ENCODE measurements at regions not wholly inside any gene's neighbourhood (a gene's known extent, or its start where the extent isn't known, plus 50 kb on each side); places are given as distances from the start of the nearest gene placed in this dataset.

GRCh38 chr6:22667855-22668254 lies 98.5 kb downstream of the HDGFL1 start:
- TF ChIP-seq, protein P1, sequence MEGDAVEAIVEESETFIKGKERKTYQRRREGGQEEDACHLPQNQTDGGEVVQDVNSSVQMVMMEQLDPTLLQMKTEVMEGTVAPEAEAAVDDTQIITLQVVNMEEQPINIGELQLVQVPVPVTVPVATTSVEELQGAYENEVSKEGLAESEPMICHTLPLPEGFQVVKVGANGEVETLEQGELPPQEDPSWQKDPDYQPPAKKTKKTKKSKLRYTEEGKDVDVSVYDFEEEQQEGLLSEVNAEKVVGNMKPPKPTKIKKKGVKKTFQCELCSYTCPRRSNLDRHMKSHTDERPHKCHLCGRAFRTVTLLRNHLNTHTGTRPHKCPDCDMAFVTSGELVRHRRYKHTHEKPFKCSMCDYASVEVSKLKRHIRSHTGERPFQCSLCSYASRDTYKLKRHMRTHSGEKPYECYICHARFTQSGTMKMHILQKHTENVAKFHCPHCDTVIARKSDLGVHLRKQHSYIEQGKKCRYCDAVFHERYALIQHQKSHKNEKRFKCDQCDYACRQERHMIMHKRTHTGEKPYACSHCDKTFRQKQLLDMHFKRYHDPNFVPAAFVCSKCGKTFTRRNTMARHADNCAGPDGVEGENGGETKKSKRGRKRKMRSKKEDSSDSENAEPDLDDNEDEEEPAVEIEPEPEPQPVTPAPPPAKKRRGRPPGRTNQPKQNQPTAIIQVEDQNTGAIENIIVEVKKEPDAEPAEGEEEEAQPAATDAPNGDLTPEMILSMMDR (conservative IDR thresholded peaks at IDR 0.05; ENCODE audit: low read length) = no peak
- no peak for DNase-seq (ENCODE audit: low read depth)
- H3K4me3 ChIP-seq (ENCODE audit: low read length) = no peak overlapping the region

DNA sequence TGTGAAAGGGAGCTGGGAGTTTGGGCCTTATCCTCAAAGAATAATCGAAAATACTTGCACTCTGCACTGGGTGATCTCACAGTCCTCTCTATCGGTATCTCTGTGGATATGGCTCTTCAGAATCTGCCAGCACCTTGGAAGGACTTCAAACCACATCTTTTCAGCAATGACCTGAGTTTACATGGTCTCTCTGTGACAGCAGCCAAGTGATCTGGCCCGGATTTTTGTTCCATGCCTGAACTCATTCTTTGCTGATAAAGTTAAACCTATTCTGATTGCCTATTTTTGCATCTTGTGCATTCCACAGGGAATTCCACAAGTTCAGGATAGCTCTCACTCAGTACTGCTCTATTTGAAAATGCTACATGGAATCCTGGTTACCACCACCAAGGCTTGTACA lies 98.9 kb downstream of the HDGFL1 start:
- no peak overlapping the region for H3K4me3 ChIP-seq (ENCODE audit: low read length)
- TF ChIP-seq, protein P1 (conservative IDR thresholded peaks at IDR 0.05; ENCODE audit: low read length) = no peak
- no peak for DNase-seq (ENCODE audit: low read depth)

DNA sequence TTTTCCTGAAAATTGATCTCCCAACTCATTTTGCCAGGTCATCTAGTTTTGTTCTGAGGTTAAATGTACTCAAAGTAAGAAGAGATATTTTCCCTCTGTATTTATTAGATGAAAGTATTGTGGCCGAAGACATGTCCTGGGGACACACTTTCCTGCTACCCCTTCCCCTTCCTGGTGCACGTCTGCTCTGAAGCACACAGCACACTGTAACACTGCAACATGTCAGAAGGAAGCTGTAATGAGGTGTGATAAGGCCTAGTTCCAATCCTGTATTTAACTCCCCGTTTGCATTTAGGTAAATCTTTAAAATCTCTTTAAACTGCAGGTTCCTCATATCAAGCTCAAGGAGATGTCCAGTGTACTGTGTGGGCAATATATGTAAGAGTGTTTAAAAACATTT lies 99.4 kb downstream of the HDGFL1 start:
- TF ChIP-seq, protein P1 (conservative IDR thresholded peaks at IDR 0.05; ENCODE audit: low read length) = no peak
- DNase-seq (ENCODE audit: low read depth) = no peak
- no peak overlapping the region for H3K4me3 ChIP-seq (ENCODE audit: low read length)

DNA sequence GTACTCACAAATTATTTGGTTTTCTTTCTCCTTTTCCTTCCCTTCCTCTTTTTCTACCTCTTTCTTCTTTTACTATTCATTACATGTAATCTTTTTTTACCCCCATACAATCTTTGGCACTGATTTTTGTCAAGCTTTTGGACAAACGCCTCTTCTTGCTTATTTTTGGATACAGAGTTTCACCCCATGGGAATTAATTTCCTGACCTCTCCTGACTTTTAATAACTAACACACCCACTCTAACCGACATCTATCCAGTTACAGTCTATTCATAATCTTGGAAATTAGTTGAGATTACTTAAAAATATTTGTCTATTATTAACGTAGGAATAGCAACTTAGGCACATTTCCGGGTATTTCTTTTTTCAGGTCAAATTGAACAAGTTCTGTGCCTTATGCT lies 101.2 kb downstream of the HDGFL1 start:
- no peak overlapping the region for H3K4me3 ChIP-seq (ENCODE audit: low read length)
- TF ChIP-seq, protein P1 (conservative IDR thresholded peaks at IDR 0.05; ENCODE audit: low read length) = no peak
- no peak for DNase-seq (ENCODE audit: low read depth)

DNA sequence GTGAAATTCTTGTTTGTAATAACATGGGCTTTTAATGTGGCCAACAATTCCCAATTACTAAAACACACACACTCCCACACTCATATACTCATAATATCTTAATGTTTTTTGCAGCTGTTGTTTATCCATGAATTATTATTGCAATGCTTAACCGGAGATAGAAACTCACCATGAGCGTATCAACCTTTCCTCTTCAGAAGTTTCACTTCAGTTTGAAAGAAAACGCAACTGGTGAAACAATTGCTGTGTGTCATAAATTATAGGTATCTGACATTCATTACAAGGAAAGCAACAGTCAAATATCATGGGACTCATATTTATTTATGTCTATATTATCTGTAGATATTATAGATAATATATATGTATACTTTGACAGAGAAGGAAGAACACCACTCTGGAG lies 104.1 kb downstream of the HDGFL1 start:
- DNase-seq (ENCODE audit: low read depth) = no peak
- no peak overlapping the region for H3K4me3 ChIP-seq (ENCODE audit: low read length)
- TF ChIP-seq, protein P1 (conservative IDR thresholded peaks at IDR 0.05; ENCODE audit: low read length) = no peak

DNA sequence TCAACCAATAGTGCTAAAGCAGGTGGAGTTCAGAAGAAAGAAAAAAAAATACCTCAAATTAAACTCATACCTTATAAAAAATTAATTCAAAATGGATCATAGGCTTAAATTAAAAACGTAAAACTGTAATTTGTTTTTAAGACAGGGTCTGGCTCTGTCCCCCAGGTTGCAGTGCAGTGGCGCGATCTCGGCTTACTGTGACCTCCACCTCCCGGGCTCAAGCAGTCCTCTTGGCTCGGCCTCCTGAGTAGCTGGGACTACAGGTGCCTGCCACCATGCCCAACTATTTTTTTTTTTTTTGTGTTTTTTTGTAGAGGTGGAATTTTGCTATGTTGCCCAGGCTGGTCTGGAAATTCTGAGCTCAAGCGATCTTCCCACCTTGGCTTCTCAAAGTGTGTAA lies 111.6 kb downstream of the HDGFL1 start:
- no peak for DNase-seq (ENCODE audit: low read depth)
- TF ChIP-seq, protein P1 (conservative IDR thresholded peaks at IDR 0.05; ENCODE audit: low read length) = no peak
- no peak overlapping the region for H3K4me3 ChIP-seq (ENCODE audit: low read length)

GRCh38 chr6:22681761-22682160 lies 112.4 kb downstream of the HDGFL1 start:
- no peak overlapping the region for H3K4me3 ChIP-seq (ENCODE audit: low read length)
- no peak for DNase-seq (ENCODE audit: low read depth)
- TF ChIP-seq, protein P1 (conservative IDR thresholded peaks at IDR 0.05; ENCODE audit: low read length) = no peak
